GM19035 (cell line): ENCODE measurements at regions not wholly inside any gene's neighbourhood (a gene's known extent, or its start where the extent isn't known, plus 50 kb on each side); places are given as distances from the start of the nearest gene placed in this dataset.

Experiments used
- ATAC-seq: cut with Tn5 transposase; IDR thresholded peaks from one replicate; pipeline ENCODE4 v1.9.1; 2021; ENCODE audit not compliant: unreplicated experiment

DNA sequence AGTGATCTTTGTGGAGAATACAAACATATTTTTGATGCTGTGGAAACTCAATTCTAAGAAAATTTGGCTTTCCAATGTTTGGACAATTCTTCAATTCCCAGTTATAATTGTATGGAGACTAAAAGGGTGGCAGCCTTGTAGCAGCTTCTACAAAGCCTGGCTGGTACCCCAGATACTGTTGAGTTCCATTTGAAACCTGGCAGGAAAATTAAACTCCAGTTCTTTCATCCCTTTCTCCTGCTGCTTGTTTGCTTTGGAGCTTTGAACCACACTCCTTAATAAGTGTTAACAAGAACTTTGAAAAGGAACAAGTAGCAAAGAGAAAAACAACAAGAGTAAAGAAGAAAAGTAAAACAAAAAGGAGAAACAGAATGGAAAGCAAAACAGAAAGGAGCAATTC is 172.6 kb upstream of the ADAMTS5 start:
- no peak for ATAC-seq

DNA sequence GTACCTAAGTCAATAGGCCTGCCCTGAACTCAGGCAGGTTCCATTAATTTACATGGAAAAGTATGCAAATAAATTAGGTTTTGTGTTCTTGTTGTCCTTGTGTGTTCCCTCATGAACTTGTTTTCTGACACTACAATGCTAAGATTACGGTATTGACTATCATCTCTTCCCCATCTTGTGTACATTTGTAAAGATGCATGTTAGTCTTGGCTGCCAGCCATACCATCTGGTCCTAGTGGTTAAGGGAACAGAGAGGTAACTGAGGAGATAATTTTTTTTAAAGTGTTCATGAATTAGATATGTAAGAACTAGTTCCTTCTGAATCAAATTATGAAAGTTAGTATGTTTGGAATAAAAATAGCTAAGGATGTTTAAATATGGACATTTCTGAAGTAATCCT is 167.6 kb upstream of the ADAMTS5 start:
- no peak for ATAC-seq

DNA sequence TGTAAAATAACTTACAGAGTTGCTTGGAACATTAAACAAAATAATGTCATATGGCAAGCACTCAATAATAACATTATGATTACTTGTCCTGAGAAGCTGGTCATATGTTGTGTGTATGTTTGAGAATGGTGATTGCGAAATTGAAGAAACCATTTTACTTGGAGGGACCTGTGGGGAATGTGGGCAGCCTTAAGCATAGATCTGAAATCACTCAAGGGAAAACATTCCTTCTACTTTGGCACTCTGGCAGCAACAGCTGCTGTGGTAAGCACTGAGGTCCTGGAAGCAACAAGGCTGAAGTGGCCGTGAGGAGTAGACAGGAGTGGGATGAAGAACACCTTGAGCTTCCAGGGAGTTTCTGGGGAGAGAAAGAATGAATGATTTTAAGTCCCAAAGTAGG is 165.4 kb upstream of the ADAMTS5 start:
- ATAC-seq: no peak

DNA sequence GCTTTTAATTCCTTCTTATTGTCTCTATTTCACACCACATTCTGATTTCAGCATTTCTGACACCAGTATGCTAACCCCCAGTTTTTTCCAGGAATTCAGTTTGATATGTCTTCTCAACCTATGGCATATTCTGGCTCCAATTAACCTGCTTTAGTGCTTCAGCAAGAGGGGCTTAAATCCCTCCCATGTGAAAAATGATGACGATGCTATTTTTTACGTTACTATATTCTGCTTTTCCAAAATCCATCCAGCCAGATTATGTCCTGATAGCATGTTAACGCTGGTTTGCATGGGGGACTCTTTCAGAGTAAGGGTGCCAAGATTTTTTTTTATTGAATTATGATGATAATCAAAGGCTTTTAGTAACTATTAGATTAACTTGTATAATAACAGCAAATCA is 163.3 kb upstream of the ADAMTS5 start:
- ATAC-seq: no peak

DNA sequence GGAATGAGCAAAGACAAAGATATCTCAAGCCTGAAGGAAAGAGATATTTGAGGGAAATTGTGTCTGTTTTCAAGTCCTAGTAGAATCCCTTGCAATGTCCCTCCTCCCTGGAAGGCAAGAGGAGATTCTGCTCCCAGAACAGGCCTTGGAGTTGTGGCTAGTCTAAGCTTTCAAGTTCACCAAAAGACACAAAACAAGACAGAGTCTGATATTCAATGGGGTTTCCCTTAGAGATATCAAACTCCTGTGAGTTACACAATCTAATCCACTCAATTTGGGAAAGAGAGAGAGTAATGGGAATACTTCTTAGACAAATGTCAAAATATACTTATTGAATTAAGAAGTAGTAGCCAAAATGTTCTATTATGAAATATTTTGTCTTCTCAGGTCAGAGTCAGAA is 162.8 kb upstream of the ADAMTS5 start:
- no peak for ATAC-seq

DNA sequence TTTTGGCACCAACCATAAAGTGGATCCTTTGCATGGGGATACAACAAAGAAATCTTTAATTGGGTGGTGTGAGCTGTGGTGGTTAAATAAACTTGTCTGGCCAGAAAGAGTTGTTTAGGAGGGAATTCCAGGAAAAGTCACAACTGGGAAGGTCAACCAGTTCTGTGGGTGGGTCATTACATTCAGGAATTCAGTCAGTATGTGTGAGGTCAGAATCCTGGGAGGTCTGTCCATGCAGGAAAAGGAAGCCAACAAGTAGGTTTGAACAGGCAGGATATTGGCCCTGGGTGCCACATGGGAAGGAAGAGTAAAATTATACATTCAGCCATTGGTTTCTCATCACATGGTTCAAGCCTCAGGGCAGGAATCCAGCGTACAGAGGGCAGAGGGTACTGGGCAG is 162.3 kb upstream of the ADAMTS5 start:
- ATAC-seq: no peak

DNA sequence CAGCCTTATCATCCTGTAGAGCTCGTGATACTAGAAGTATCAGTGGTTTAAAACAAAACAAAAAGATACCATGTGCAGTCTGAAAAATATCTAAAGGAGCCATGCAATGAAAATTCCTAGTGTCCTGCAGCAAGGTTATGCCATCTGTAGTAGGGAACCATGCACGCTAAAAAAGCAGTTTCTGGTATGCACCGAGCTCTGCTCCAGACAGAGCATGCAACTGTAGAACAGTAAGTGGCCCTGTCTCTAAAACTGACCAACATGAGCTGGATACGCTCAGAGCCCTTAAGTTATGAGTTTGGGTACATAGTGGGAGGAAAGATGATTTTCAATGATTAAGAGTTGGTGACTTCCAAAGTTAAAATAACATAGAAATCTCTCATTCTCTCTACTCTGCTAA is 159.3 kb upstream of the ADAMTS5 start:
- no peak for ATAC-seq

DNA sequence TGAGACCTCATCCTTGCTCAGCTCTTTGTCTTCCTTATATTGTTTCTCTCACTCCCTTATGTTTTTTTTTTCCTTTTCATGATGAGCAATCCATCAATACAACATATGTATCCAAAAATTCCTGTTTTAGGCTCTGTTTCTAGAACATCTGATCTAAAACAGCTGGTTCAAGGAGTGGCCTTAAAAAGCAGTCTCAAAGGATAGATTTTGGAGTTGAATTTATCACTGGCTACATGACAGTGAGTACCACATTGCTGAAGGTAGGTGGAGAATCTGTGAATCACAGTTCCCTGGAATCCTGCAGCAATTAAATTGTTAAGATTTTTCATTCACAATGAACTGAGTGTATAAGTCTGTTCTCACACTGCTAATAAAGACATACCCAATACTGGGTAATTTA is 155.8 kb upstream of the ADAMTS5 start:
- no peak for ATAC-seq

DNA sequence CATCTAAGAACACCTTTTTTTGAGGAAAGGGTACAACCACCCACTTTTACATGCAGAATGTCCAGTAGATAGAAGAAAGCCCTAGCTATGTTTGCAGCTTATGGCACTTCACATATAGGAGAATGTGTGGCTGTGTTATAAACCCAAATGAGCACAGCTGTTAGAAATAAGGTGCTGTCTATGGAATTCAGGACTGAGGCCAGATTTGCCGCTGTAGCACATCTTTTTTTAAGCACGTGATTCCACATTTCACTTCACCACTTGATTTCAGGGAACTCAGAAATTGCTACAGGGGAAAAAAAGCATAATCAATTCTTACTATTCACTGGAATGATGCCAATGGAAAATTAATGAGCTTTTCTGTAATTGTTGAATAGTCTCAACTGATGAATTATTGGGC is 147.2 kb upstream of the ADAMTS5 start:
- no peak for ATAC-seq

DNA sequence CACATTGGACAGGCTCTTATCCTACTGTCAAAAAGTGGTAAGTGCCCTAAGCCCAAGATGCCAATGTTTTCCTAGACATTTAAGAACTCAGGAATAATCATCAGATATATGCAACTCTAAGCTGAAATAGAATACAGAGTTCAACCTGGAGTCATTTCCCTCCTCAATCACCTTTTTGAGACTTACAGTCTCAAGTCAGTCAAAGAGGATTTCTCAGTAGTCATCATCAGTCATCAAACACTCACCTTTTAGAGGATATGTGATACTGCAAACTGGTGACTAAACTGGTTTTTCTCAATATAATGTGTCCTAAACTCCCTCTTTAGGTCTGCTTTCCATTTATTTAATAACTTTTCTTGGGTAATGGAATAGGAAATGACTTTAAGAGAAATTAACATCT is 145.3 kb upstream of the ADAMTS5 start:
- ATAC-seq: no peak

DNA sequence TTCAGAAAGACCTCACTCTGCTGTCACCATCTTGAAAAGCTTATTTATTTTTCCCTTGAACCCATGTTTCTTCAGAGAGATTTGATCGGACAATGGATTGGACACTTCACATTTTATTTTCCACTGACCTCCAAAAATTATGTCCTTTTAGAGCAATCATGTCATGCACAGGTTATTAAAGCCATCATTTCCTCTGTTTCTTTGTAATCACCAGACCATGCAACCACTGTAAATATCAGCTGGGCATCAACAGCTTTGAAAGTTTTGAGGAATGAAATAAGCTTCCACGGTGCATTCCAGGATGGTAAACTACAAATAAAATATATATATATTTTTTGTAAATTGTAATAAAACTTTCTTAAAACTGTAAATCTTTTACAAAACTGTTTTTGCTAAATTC is 144.1 kb upstream of the ADAMTS5 start:
- ATAC-seq: no peak

DNA sequence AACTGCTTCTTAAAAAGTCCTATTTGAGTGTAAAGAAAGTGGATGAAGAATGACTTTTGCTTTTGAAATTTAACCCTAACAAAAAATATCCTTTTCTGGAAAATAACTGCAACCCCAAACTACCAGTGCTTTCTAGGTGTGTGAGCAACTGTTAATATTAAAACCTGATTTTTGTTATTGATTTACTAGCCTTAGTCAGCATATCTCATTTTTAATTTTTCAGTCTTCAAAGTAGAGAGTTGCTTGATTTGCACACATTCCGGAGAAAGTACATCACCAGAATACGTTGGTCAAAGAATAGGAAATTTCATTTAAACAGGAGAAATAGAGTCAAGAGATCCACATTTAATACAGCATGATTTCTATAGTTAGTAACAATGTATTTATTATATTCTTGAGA is 141.8 kb upstream of the ADAMTS5 start:
- no peak for ATAC-seq

DNA sequence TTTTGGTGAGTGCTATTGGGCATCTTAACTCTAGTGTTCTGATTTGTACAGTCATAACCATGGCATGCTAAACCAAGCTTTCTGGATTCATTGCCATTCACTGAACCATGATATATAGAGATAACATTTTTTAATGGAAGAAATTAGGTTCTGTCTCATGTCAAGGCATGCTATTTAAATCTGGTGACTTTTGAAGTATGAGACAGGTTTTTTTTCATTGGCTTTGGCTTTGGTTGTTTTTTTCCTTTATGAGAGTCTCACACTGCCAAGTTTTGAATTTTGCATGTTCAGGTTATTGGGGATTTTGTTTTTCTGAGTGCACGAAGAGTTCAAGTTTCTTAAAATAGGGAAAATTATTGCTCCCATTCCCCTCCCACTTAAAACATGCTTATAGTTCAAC is 141.3 kb upstream of the ADAMTS5 start:
- no peak for ATAC-seq

DNA sequence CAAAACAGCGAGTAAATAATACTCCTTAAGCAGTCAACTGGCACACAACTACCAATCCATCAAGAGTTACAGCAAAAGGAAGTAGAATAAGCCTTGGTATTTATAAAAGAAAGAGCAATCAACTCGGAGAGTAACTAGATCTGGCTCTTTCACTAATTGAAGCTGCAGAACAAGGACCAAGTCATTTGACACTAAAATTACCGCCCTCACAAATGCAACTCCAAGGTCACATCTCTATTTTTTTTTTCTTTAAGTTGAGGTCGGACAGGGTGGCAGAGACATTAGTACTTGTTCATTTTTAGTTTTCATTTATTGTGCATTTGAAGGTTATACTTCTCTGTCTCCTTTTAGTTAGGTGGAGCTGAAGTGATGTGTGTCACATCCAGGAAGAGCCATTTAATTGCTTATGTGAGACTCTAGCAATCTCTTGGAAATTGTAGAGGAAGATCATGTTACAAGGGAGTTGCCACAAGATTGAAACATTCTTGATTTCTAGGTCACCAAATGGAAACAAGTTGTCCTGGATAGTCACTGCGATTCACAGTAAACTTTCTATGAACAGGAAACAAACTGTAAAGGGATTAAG is 138.1 kb upstream of the ADAMTS5 start:
- no peak for ATAC-seq

DNA sequence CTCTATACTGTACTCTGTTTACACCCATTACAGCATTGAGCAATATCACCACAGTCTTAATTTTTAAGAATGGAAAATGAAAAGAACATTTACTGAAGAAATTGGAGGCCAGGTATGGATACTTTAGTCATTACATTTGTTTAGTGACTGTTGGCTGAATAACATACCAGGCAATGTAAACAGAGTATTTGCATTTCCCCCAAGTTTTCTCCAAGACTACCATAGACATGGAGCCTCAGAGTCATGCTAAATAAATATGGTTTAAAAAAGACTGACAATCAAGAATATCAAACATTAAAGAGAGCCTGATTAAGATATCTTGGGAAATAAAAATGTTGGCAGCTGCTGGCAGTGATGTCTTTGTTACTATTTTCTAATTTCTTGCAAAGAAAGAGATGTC is 136.9 kb upstream of the ADAMTS5 start:
- ATAC-seq: no peak

DNA sequence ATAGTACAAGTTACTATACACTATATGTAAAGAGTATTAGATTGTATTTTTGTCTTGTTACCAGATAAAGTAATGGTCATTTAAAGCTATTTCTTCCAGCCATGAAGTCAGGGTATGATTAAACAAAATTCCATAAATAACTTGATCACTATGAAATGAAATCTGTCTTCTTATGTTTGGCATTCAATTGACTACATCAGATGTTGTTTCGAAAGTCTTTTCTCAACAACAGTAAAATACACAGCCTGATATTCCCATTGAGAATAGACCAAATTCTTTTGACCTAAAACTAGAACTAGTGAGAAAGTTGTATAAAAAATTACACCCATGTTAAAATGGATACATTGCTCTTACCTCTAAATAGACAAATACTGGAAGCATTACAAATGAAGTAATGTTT is 134.6 kb upstream of the ADAMTS5 start:
- no peak for ATAC-seq

DNA sequence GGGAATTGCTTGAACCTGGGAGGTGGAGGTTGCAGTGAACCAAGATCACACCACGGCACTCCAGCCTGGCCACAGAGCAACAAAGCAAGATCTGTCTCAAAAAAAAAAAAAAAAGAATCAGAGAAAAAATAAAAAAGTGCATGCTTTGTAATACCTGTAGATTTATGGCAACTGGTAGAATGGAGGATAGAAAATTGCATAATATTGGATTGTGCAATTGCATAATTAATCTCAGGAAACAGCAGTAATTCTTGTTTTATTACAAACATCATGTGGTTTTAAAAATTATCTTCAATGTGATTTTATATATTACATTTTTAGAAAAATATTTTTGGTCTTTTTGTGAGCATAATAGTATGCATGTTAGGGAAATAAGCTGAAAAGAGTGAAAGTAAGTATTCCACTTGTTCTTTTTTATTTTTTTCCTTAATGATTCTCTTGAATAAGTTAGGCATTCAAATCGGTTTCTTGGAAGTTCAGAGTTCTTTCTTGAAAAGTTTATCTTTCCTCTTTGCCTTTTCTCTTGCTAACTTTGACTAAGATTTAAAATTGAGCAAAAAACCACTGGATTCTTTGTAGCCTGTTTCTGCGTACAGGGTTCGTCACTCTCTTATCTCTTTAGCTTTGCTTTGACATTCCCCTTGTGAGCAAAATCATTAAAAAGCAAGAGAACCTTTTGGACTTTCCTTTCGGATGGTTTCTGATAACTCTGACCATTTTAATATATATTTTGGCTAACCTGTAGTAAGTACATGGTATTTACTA is 127.5 kb upstream of the ADAMTS5 start:
- no peak for ATAC-seq

DNA sequence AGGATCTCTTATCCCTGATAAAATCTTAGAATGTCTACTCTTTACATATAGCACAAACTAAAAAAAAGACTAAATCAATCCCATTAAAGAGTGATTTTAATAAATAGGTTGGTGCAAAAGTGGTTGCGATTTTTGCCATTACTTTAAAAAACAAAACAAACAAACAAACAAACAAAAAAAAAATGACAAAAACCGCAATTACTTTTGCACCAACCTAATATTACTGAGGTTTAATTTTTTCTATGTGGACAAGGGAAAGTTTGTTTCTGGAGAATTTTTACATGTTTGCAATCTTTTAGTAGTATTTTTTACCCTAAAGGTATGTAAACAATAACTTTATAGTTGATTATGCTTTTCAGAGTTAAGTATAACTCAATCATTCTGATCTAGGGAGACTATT is 119.7 kb upstream of the ADAMTS5 start:
- no peak for ATAC-seq

DNA sequence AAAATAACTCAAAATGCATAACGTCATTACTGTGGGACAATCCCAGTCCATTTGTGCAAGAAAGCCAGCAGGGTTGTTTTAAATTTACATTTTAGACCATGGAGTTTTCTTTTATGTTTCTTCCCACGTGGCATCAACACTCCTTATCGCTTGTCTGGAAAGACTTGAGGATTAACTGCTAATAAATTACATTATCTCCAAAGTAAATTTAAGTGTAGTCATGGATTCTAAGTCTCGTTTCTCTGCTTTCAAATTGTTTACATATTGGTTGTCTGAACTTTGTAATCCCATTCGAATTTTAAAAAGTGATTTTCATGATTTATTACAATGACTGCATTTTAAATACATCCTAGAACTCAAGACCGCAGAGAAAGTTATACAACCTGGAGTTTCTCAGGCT is 119.3 kb upstream of the ADAMTS5 start:
- ATAC-seq: no peak

DNA sequence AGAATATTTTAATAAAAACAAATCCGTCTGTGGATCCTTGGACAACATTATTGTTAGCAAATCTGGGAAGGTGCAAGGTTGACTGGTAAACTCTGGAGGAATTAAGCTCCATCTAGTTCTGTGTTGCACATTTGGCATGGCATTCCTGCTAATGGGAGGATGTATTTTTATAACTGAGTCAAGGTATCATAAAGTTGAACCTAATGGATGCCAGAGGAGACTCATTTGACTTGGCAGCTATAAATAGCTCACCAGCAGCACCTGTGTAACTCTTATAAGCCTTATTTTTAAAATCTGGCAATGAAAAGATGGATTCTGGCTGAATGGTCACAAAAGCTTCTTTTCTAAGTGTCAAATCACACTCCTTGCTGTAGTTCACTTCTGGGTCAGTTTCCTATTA is 118.5 kb upstream of the ADAMTS5 start:
- ATAC-seq: no peak

DNA sequence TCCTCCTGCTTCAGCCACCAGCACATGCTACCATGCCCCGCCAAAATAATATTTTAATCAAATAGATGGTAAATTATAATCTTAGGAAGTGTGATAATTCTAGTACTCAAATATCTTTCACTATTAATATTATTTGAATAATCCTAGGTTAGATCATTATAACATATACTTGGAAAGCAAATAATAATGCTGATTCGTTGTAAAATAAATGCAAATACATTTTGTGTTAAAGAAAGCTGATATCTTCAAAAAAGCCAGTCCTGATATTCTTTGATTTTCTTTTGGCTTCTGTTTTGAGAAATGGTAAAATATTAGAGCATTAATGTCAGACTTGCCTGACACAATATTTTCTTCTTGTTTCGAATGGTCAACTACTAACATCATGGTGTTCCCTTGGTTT is 116.3 kb upstream of the ADAMTS5 start:
- ATAC-seq: no peak

DNA sequence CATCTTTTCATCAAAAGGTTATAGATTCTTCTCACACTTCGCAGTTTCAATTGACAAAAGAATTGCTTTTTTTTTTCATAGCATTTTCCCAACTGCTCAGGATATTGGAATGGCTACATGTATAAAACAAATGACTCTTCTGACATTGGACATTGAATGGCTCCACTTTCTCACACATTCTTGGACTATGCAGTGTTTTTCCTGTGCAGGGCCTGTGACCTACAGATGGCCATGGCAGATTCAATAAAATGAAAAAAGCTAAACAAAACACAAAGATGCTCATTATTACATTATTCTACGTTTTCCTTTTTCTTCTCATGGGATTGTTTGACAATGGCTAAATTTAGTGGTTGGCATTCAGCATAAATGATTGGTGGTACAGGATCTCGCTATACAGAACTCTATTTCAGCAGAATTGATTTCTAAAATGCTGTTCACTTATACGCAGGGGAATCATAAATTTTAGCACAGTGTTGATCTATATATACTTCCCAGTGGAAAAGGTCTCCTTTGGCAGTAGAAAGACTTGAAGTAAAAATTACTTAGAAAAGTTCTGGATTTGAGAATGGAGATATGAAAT is 115.6 kb upstream of the ADAMTS5 start:
- no peak for ATAC-seq
